Ascending aorta (tissue), 2 donors: ENCODE measurements at regions not wholly inside any gene's neighbourhood (a gene's known extent, or its start where the extent isn't known, plus 50 kb on each side); places are given as distances from the start of the nearest gene placed in this dataset.
A peak's percentile ranks its signal among the peaks of the same experiment; 100 is the strongest.

Source experiments
- DNase-seq, 2 donors: peaks; one replicate each; pipeline ENCODE4 v3.0.0-alpha.2; 2019; ENCODE audit warnings: low spot score in 2 of 2
- H3K27ac ChIP-seq, 2 donors: fragments of 200-600 bp; sonication (generic); one replicate each; pipeline ENCODE4 v1.5.1; 2016 to 2017; ENCODE audit warnings: mild to moderate bottlenecking in 1 of 2
- H3K27me3 ChIP-seq: fragments of 200-600 bp; sonication (generic); one replicate; pipeline ENCODE4 v1.5.1; 2017
- H3K36me3 ChIP-seq, 2 donors: fragments of 200-600 bp; sonication (generic); one replicate each; pipeline ENCODE4 v1.5.1; 2016
- H3K4me1 ChIP-seq, 2 donors: fragments of 200-600 bp; sonication (generic); one replicate each; pipeline ENCODE4 v1.5.1; 2016 to 2017; ENCODE audit warnings: mild to moderate bottlenecking in 1 of 2
- H3K4me3 ChIP-seq, 2 donors: fragments of 200-600 bp; sonication (generic); one replicate each; pipeline ENCODE4 v1.5.1; 2016 to 2017; ENCODE audit warnings: mild to moderate bottlenecking in 1 of 2
- H3K9me3 ChIP-seq, 2 donors: fragments of 200-600 bp; sonication (generic); one replicate each; pipeline ENCODE4 v1.5.1; 2016
- intact Hi-C: fragments of 100-400 bp; cut with DNase I; formaldehyde crosslinking; loops from one replicate; pipeline ENCODE4 v1.15.1; 2023
- TF ChIP-seq, protein P1 (sequence below), 3 experiments: fragments of 200-600 bp in 2 of 3; fragments of 450-650 bp in 1 of 3; sonication (generic) in 2 of 3; IDR thresholded peaks; one replicate each; pipeline ENCODE4 v1.5.1; 2016 to 2019; ENCODE audit warnings: antibody characterized with exemption in 3 of 3, mild to moderate bottlenecking in 1 of 3, moderate library complexity in 1 of 3

DNA sequence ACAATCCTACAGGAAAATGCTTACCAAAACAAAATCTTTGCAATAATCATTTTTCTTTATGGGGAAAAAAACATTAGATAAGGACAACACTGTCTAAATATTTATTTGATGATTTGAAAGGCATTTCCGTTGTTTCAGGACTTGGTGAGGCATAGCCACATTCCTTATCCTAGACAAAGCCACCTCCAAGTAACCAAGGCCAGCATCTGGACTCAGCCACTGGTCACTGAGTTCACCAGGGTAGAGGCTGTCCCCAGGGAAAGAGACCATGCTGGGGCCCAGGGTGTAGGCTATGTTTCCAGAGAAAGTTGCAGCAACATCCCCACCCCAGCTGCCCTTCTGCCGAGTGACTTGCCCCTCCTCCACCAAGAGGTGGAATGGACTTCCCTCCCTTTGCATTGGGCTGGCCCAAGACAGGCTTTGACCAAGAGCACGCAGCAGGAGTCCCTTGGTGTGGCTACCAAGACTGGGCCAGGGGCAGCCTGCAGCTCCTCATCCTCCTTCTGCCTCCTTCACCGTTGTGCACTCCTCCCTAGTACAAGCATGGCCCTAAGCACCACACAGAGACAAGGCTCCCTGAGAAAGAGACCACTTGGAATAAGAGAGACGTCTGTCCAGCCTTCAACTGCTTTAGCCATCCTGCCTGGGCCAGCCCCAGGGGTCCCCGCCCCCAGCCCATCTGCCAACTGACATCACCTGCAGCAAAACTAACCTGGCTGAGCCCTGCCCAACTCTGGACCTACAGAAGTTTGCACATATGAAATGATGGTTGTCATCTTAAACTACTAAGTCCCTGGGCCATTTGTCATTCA is 68.1 kb upstream of the SPIN1 start:
- Histone ChIP-seq H3K9me3 (no peaks in the 10 kb centered on the region), H3K4me3 (no peak overlapping the region), H3K27me3 (no peaks in the 10 kb centered on the region), H3K27ac (no peak overlapping the region), H3K4me1 (no peaks in the 10 kb centered on the region), H3K36me3 (no peaks in the 10 kb centered on the region)
- intact Hi-C loops = no loop called here
- DNase-seq = peak in 1 of 2 donors; percentile 52
- TF ChIP-seq, protein P1, sequence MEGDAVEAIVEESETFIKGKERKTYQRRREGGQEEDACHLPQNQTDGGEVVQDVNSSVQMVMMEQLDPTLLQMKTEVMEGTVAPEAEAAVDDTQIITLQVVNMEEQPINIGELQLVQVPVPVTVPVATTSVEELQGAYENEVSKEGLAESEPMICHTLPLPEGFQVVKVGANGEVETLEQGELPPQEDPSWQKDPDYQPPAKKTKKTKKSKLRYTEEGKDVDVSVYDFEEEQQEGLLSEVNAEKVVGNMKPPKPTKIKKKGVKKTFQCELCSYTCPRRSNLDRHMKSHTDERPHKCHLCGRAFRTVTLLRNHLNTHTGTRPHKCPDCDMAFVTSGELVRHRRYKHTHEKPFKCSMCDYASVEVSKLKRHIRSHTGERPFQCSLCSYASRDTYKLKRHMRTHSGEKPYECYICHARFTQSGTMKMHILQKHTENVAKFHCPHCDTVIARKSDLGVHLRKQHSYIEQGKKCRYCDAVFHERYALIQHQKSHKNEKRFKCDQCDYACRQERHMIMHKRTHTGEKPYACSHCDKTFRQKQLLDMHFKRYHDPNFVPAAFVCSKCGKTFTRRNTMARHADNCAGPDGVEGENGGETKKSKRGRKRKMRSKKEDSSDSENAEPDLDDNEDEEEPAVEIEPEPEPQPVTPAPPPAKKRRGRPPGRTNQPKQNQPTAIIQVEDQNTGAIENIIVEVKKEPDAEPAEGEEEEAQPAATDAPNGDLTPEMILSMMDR (IDR thresholded peaks at IDR 0.05) = no peak

- Histone ChIP-seq H3K4me3 (no peak overlapping the region), H3K9me3 (no peaks in the 10 kb centered on the region), H3K36me3 (no peaks in the 10 kb centered on the region), H3K27me3 (no peaks in the 10 kb centered on the region), H3K27ac (no peak overlapping the region), H3K4me1 (no peaks in the 10 kb centered on the region)
- intact Hi-C loops = no loop called here
- TF ChIP-seq, protein P1 (IDR thresholded peaks at IDR 0.05) = no peak
- DNase-seq = no peak
These were observed 74.7 kb upstream of the SPIN1 start for GRCh38 chr9:88313364-88314220.

DNA sequence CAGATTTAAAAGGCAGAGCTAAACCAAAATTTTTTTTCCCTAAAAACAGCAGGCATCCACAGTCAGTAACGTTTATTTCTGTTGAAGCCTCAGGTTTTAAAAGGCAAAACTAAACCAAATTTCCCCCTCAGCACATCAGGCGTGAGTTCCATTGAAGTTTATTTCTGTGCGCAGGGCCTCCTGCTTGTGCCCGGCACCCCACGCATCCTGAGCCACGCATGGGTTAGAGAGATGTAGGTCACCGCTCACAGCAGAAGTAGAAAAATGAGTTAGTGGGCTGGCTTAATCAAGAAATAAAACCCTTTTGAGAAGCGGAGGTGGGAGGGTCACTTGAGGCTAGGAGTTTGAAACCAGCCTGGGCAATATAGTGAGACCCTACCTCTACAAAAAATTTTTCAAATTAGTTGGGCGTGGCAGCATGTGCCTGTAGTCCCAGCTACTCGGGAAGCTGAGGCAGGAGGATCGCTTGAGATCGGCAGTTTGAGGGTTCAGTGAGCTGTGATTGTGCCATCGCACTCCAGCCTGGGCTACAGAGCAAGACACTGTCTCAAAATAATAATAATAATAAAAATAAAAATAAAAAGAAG is 75.6 kb upstream of the SPIN1 start:
- intact Hi-C loops = no loop called here
- TF ChIP-seq, protein P1 (IDR thresholded peaks at IDR 0.05) = no peak
- no peak for DNase-seq
- Histone ChIP-seq H3K4me3 (no peak overlapping the region), H3K27ac (no peak overlapping the region), H3K9me3 (no peaks in the 10 kb centered on the region), H3K27me3 (no peaks in the 10 kb centered on the region), H3K4me1 (no peaks in the 10 kb centered on the region), H3K36me3 (no peaks in the 10 kb centered on the region)

DNA sequence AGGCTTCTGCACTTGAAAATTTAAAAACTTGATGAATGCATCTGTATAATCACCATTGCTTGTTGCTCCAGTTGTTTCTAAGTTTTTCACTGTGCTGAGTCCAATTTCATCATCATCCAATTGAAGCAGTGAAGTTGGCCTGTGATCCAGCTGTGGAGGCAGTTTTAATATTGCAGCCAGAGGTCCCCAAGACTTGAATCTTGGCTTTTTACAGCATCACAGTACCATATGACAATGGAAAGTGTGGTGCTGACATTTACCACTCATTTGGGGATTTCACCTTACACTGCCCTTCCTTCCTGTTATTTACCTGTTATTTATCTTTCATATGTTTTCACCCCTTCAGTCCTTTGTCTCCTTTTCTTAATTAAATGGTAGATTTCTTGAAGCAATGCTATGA is 76.2 kb upstream of the SPIN1 start:
- Histone ChIP-seq H3K27me3 (no peaks in the 10 kb centered on the region), H3K27ac (no peak overlapping the region), H3K36me3 (no peaks in the 10 kb centered on the region), H3K4me1 (no peaks in the 10 kb centered on the region), H3K9me3 (no peaks in the 10 kb centered on the region), H3K4me3 (no peak overlapping the region)
- intact Hi-C loops = no loop called here
- DNase-seq = no peak
- TF ChIP-seq, protein P1 (IDR thresholded peaks at IDR 0.05) = no peak

DNA sequence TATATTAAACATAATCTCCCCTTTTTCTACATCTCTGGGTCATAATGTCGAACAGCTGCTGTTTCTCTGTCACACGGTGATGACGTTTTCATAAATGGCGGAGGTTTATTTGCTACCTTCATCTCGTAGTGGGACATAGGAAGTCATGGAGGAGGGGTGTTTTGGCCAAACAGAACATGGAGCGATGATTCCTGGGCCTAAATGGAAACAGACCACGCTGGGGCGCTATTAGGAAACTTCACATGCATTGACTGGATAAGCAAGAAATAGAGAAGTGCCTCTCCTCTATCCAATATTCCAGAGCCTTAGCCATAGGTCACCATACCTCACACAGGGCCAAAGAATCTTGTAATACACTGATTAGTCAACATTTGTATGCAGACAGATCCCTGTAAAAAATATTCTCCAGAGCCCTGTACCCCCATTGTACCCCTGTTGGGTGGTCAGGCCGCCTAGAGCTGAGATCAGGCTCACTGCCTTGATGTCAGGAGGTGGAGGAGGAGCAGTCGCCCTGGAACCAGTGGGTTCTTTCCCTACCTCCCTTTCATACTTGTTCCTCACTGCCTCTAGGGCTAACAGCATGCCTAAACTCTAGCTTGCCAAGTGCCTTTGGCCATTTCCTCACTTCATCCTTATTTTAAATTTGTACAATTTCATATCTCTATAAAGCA is 77.8 kb upstream of the SPIN1 start:
- Histone ChIP-seq H3K4me1 (no peaks in the 10 kb centered on the region), H3K9me3 (no peaks in the 10 kb centered on the region), H3K27ac (no peak overlapping the region), H3K4me3 (no peak overlapping the region), H3K27me3 (no peaks in the 10 kb centered on the region), H3K36me3 (no peaks in the 10 kb centered on the region)
- intact Hi-C loops = no loop called here
- TF ChIP-seq, protein P1 (IDR thresholded peaks at IDR 0.05) = no peak
- no peak for DNase-seq
